Gastrocnemius medialis (tissue), 4 donors: ENCODE measurements at regions not wholly inside any gene's neighbourhood (a gene's known extent, or its start where the extent isn't known, plus 50 kb on each side); places are given as distances from the start of the nearest gene placed in this dataset.

Experiments used
- ATAC-seq, 2 donors: fragments of 150-250 bp; one replicate each; pipeline ENCODE4 v1.9.1; 2016
- DNase-seq, 2 donors: peaks; one replicate each; pipeline ENCODE4 v3.0.0-alpha.2; 2019
- H3K27ac ChIP-seq, 4 donors: fragments of 200-600 bp; sonication (generic); 1 replicate in 1 of 4; 2 replicates in 3 of 4; pipeline ENCODE4 v1.5.1; 2016 to 2018; ENCODE audit warnings: mild to moderate bottlenecking in 2 of 4, moderate library complexity in 1 of 4
- H3K27me3 ChIP-seq, 3 donors: fragments of 200-600 bp; sonication (generic) in 2 of 3; 1 replicate in 1 of 3; 2 replicates in 2 of 3; pipeline versions ENCODE4 v1.5.1 to v1.6.0; 2016 to 2019; ENCODE audit warnings: mild to moderate bottlenecking in 1 of 3, moderate library complexity in 1 of 3
- H3K36me3 ChIP-seq, 2 donors: fragments of 200-600 bp; sonication (generic) in 1 of 2; one replicate each; pipeline ENCODE4 v1.5.1; 2017 to 2018
- H3K4me1 ChIP-seq, 2 donors: fragments of 200-600 bp; sonication (generic) in 1 of 2; one replicate each; pipeline ENCODE4 v1.5.1; 2016 to 2017; ENCODE audit warnings: mild to moderate bottlenecking in 2 of 2
- H3K4me3 ChIP-seq, 4 donors: fragments of 200-600 bp; sonication (generic) in 3 of 4; 1 replicate in 1 of 4; 2 replicates in 3 of 4; pipeline ENCODE4 v1.5.1; 2016 to 2019; ENCODE audit warnings: mild to moderate bottlenecking in 2 of 4
- H3K9me3 ChIP-seq, 3 donors: fragments of 200-600 bp; sonication (generic) in 2 of 3; 1 replicate in 1 of 3; 2 replicates in 2 of 3; pipeline ENCODE4 v1.5.1; 2016 to 2019
- CTCF ChIP-seq, 5 experiments: fragments of 450-650 bp in 3 of 5; fragments of 200-600 bp in 2 of 5; sonication (generic) in 2 of 5; IDR thresholded peaks in 4 of 5; conservative IDR thresholded peaks in 1 of 5; 1 replicate in 4 of 5; 2 replicates in 1 of 5; pipeline ENCODE4 v1.5.1; 2016 to 2019; ENCODE audit warnings: antibody characterized with exemption in 5 of 5, mild to moderate bottlenecking in 3 of 5, moderate library complexity in 3 of 5
- POLR2A ChIP-seq, 2 donors: fragments of 450-650 bp; IDR thresholded peaks; one replicate each; pipeline ENCODE4 v1.6.1; 2017; ENCODE audit warnings: antibody characterized with exemption in 2 of 2, mild to moderate bottlenecking in 2 of 2, moderate library complexity in 2 of 2
- in situ Hi-C, 4 donors: fragments of 200-750 bp; cut with MboI; loops; one replicate each; pipeline versions ENCODE4 v1.15.0 to v1.8.0; 2017; ENCODE audit warnings: low sequenced_read_pairs in 4 of 4
- intact Hi-C: fragments of 100-400 bp; cut with DNase I; formaldehyde crosslinking; loops from one replicate; pipeline ENCODE4 v1.15.1; 2023; ENCODE audit warnings: low total_unique reads

GRCh38 chr13:40338217-40338616 is 328.2 kb downstream of the FOXO1 start:
- no peak for ATAC-seq
- Histone ChIP-seq H3K4me3 (no peak overlapping the region), H3K27ac (no peak overlapping the region), H3K9me3 (no peaks in the 10 kb centered on the region), H3K4me1 (peaks cover 34 to 35% of the 10 kb centered on the region in 2 donors), H3K36me3 (no peaks in the 10 kb centered on the region), H3K27me3 (no peaks in the 10 kb centered on the region)
- intact Hi-C loops (no loop called here), in situ Hi-C loops (no loop called here)
- no peak for DNase-seq
- TF ChIP-seq CTCF (IDR thresholded peaks at IDR 0.05 in 4 of 5, conservative IDR thresholded peaks at IDR 0.05 in 1 of 5) (no peak), POLR2A (IDR thresholded peaks at IDR 0.05) (no peak)

- DNase-seq = peak in 1 of 2 donors; percentile 49
- H3K36me3 ChIP-seq = no peaks in the 10 kb centered on the region
- in situ Hi-C loops = loop anchor here in 2 of 4 donors (10.0 kb wide), 2 partner anchors 106 to 116 kb away; no protein-coding TSS in a partner anchor
- ATAC-seq = no peak
- no peaks in the 10 kb centered on the region for H3K9me3 ChIP-seq
- peak overlapping the region in 2 of 4 donors; percentile 1 to 94 for H3K27ac ChIP-seq
- H3K4me3 ChIP-seq = no peak overlapping the region
- intact Hi-C loops = loop anchor here (2.0 to 5.0 kb wide), 2 partner anchors 270 to 907 kb away; no protein-coding TSS in a partner anchor
- TF ChIP-seq POLR2A (IDR thresholded peaks at IDR 0.05) (no peak), CTCF (IDR thresholded peaks at IDR 0.05 in 4 of 5, conservative IDR thresholded peaks at IDR 0.05 in 1 of 5) (peak in 3 of 5 experiments; percentile 21 to 27 (median 27))
- no peaks in the 10 kb centered on the region for H3K27me3 ChIP-seq
- peaks cover 51 to 54% of the 10 kb centered on the region in 2 donors for H3K4me1 ChIP-seq
These were observed 325.9 kb downstream of the FOXO1 start for GRCh38 chr13:40340368-40341095.

- Histone ChIP-seq H3K4me3 (no peak overlapping the region), H3K27ac (peak overlapping the region in 3 of 4 donors; percentile 1 to 94 (median 21)), H3K27me3 (no peaks in the 10 kb centered on the region), H3K36me3 (no peaks in the 10 kb centered on the region), H3K4me1 (peaks cover 52 to 57% of the 10 kb centered on the region in 2 donors), H3K9me3 (no peaks in the 10 kb centered on the region)
- in situ Hi-C loops = loop anchor here in 2 of 4 donors (10.0 kb wide), 2 partner anchors 106 to 116 kb away; no protein-coding TSS in a partner anchor
- ATAC-seq (no peak), DNase-seq (no peak)
- intact Hi-C loops = loop anchor here (2.0 to 5.0 kb wide), 2 partner anchors 270 to 906 kb away; no protein-coding TSS in a partner anchor
- TF ChIP-seq CTCF (IDR thresholded peaks at IDR 0.05 in 4 of 5, conservative IDR thresholded peaks at IDR 0.05 in 1 of 5) = no peak
- no peak for TF ChIP-seq POLR2A (IDR thresholded peaks at IDR 0.05)
These were observed 325.4 kb downstream of the FOXO1 start for GRCh38 chr13:40341096-40341471.

GRCh38 chr13:40341501-40341900 is 324.9 kb downstream of the FOXO1 start:
- in situ Hi-C loops (loop anchor here in 2 of 4 donors (10.0 kb wide), 2 partner anchors 107 to 117 kb away; no protein-coding TSS in a partner anchor), intact Hi-C loops (loop anchor here (2.0 to 5.0 kb wide), 2 partner anchors 271 to 906 kb away; no protein-coding TSS in a partner anchor)
- no peak for DNase-seq
- Histone ChIP-seq H3K27me3 (no peaks in the 10 kb centered on the region), H3K9me3 (no peaks in the 10 kb centered on the region), H3K4me3 (no peak overlapping the region), H3K4me1 (peaks cover 51 to 55% of the 10 kb centered on the region in 2 donors), H3K27ac (peak overlapping the region in 3 of 4 donors; percentile 21 to 94 (median 90)), H3K36me3 (no peaks in the 10 kb centered on the region)
- no peak for TF ChIP-seq CTCF (IDR thresholded peaks at IDR 0.05 in 4 of 5, conservative IDR thresholded peaks at IDR 0.05 in 1 of 5)
- no peak for TF ChIP-seq POLR2A (IDR thresholded peaks at IDR 0.05)
- no peak for ATAC-seq
